GM20431 (cell line): ENCODE measurements at regions not wholly inside any gene's neighbourhood (a gene's known extent, or its start where the extent isn't known, plus 50 kb on each side); places are given as distances from the start of the nearest gene placed in this dataset.

Experiments
- in situ Hi-C: fragments of 300-500 bp; cut with MseI, MboI; formaldehyde crosslinking; loops from one replicate; pipeline ENCODE4 v1.15.0; 2020; ENCODE audit warnings: low sequenced_read_pairs; ENCODE audit not compliant: unreplicated experiment

DNA sequence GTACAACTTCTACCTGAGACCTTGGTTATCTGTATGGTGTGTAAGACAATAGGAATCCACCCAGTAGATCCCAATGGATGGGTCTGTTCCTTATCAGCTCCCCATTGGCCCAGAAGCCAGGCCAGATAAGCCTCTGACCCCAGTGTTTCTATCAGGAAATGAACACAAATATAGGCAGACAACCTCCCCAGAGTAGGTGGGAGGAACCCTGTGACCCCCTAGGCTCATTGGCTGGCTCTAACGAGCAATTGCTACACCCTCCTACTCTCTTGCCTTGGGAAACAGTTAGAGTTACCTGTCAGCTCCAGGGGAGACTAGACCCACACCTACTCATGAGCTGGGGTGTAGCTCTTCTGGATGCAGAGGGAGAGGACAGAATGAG is 299.9 kb downstream of the UACA start:
- in situ Hi-C loops, result no loop called here

DNA sequence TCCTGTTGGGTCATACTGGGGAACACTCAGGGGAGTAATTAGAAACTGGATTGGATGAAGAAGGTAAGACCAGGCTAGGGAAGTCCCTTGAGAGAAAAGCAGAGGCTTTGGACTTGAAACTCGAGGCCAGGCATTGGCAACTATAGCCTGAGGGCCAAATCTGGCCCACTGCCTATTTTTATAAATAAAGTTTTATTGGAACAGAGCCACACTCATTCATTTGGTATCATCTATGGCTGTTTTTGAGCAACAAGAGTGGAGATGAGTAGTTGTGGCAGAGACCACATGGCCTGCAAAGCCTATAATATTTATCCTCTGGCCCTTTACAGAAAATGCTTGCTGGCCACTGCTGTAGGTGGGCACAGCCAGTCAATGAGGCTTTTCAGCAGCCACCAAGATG is 301.4 kb downstream of the UACA start:
- in situ Hi-C loops, result no loop called here

DNA sequence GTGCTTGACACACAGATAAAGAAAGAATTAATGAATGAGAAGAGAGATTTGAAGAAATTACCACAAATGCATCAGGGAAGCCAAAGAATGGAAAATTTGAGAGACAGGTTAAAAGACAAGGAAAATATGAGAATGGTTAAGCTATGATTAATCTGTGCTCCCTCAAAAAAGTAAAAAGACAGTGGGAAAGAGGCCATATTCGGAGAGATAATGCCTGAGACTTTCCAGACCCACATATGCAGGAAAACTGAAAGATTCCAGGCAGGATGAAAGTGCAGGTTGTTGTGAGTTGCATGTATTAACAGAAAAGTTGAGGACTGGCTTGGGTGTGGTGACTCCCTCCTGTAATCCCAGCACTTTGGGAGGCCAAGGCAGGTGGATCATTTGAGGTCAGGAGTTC is 302.3 kb downstream of the UACA start:
- in situ Hi-C loops, result no loop called here

DNA sequence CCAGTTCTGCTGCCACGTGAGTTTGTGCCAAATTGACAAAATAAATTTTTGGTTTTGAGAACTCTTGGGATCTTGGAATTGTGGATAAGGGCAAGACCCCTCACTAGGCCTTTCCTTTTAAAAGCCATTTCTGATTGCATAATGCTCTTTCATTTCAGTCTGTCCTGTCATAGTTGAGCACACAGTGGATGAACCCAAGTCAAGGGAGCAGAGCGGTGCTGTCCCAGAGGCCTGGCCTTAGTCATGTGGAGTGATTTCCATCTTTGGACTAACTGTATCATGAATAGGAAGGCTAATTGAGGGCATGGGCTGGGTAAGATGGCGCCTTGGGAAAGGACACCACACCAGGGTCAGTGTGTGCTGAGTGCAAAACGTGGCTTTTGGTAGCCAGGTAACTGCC is 304.0 kb downstream of the UACA start:
- in situ Hi-C loops, result no loop called here

DNA sequence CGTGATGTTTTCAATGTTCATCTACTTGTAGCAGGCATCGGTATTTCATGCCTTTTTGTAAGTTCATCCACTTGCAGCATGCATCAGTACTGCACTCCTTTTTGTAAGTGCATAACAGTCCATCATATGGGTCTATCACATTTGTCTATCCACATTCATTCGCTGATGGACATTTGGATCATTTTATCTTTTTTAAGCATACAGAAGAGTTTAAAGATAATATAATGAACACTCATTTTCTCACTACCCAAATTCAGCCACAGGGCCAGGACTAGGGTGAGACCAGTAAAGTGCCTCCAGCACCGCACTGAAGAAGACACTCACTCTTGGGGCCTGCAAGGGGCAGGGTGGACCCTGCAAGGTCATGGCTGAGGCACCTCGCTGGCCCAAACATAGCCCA is 309.6 kb downstream of the UACA start:
- in situ Hi-C loops, result no loop called here

DNA sequence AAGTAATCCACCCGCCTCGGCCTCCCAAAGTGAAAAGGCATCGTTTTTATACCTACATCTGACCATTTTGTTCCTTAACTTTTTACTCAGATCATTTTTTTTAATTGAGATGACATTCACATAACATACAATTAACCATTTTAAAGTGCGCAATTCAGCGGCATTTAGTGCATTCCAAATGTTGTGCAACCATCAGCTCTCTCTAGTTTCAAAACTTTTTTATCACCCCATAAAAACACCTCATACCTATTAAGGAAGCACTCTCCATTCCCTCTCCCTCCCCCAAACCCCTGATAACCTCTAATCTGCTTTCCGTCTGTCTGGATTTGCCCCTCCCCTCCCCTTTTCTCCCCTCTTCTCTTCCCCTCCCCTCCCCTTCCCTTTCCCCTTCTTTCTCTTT is 310.1 kb downstream of the UACA start:
- in situ Hi-C loops, result no loop called here

DNA sequence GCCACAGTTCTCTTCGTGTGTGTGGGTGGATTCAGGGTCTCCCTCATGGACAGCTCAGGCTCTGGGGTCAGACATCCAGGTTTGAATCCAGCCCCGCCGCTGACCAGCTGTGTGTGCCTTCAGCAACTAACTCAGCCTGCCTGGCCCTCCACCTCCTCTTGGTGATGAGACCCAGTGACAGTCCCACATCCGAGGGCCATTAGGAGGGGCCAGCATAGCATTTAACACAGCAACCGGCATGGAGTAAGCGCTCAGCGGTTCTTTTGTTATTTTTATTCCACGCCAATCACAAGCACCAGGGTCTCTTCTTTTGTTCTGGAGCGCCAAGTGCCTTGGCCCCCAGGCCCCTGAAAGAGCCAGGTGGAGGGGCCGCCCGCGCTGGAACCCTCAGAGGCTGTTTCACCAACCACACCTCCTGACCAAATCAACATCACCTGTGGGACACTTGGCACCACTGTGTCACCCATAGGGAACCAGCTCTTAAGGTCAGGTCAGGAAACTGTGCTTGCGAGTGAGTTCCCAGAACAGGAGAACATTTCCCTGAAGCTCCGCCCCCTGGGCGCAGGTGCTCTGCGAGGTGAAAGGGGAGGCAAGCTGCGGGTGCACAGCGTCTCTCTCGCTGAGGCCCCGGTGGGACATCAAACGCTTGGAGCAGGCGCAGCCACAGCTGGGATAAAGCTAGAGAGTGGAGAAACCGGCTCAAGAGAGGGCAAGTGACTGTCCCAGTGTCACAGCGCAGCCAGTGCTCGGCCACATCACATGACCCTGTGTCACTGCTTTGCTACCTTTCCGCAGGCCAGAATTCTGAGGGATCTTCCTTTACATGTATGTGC is 311.3 kb downstream of the UACA start:
- in situ Hi-C loops, result no loop called here

DNA sequence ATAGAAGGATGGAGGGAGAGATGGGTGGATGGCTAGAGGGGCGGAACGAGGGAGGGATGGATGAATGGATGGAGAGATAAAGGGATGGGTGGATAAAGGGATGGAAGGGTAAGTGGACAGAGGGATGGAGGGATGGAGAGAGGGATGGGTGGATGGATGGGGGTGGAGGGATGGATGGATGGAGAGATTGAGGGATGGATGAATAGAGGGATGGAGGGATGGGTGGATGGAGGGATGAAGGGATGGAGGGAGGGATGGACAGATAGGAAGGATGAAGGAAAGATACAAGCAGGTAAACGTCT is 313.3 kb downstream of the UACA start:
- in situ Hi-C loops, result no loop called here

DNA sequence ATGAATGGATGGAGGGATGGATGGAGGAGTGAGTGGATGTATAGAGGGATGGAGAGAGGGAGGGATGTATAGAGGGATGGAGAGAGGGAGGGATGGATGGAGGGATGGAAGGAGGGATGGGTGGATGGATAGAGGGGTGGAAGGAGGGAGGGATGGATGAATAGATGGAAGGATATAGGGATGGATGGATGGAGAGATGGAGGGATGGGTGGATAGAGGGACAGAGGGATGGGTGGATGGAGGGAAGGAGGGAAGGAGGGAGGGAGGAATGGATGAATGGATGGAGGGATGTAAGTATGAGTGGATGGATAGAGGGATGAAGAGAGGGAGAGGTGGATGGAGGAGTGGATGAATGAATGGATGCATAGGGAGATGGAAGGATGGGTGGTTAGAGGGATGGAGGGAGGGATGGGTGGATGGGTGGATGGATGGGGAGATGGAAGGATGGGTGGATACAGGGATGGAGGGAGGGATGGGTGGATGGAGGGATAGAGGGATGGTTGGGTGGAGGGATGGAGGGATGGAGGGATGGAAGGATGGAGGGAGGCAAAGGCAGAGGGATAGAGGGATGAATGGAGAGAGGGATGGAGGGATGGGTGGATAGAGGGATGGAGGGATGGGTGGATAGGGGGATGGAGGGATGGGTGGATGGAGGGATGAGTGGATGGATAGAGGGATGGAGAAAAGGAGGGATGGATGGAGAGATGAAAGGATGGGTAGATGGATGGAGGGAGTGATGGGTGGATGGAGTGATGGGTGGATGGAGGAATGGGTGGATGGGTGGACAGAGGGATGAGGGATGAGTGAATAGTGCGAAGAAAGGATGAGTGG is 313.8 kb downstream of the UACA start:
- in situ Hi-C loops, result no loop called here

DNA sequence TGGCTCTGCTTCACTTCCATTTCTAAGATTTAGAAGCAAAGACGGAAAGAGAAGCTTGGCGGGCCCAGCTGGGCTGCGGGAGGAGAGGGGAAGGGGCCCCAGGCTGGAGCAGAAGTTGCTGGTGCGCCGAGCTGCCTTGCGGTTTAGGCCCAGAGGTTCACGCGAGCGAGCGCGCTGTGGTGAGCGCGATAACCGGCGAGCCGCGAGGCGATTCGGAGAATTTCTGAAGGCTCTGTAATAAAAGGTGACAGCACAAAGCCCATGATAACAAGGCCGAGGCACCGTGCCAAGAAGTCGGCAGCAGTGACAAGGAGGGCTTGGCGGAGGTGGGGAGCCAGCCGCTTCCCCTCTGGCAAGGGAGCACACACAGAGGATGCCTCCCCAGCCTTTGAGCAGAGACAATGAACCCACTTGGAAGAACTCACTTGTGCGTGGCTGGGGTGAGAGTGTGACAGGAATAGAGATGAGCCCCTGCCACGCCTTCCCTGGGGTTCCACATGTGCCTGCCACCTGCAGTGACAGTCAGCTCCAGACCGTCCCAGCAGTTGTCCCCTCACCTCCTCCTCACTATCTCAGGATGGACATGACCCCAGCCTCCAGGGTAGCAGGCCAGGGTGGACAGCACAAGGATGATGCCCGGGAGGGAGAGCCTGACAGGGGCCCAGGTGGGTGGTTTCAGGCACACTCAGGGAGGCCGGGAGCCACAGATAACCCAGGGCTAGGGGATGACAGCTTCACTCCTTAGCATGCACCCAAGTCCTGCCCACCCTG is 315.2 kb downstream of the UACA start:
- in situ Hi-C loops, result no loop called here

DNA sequence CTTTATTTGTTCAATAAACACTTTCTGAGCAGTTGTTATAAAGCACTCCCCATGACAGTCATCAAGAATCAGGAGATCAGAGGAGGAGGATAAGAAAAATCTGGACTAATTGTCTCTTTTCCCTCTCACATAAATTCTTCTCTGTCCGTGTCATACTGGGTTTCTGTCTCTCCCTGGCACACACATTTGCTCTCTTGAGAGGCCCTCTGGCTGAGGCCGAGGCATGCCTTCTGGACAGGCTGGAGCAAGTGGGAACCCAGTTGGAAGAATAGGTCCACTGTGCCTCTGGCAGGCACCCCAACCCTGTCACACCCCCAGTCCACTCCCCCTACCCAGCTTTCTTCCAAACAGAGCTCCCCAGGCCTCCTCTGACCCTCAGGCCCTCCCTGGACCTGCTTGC is 315.8 kb downstream of the UACA start:
- in situ Hi-C loops, result no loop called here

DNA sequence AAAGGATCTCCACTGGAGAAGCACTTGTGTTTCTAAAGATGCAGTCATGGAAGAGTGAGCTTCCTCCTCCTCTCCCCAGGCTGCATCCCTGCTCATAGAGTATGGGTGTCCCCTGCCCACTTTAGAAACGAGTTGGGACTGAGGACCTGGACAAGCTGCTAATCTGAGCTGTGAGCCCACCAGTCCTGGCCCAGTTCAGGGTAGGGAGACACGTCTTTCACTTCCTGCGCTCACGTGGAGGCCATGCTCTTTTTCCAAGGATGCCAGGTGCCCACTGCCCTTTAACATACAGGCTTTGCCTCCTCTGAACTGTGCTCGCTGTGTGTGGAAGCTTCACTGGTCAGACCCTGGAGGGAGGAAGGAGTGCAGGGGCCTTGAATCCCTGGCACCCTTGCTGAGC is 316.3 kb downstream of the UACA start:
- in situ Hi-C loops, result no loop called here

DNA sequence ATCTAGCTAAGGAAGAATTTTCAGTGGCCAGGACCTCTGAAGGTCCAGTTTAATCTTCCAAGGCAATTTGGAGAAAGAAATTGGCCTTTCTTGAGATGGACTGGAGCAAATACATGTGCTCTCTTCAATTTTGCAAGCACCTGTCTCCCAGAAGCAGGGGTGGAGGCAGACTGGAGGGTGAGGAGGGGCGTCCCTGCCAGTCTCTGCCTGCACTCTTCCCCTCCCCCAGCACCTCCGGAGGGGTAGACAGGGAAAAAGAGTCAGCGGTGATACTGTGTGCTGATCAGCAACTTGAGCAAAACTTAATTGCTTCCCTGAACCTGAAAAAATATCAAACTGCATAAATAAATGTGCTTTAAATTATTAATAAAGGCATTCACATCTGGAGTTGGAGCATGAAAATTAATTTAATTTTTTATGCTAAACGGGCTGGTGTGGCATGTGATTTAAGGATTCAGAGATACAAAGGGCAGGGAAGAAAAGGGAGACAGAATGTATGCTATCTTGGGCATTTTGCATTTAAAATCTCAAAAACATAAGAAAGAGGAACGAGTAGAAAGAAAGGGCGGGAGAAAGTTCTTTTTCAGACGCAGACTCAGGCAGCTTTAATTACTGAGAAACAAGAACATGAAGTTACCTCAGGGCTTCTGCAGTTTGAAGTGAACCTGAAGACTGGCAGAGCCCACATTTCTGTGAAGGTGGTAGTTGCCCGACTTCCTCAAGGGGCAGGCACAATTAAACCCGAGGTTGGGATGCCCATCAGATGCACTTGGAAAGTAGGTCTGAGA is 319.7 kb downstream of the UACA start:
- in situ Hi-C loops, result no loop called here

DNA sequence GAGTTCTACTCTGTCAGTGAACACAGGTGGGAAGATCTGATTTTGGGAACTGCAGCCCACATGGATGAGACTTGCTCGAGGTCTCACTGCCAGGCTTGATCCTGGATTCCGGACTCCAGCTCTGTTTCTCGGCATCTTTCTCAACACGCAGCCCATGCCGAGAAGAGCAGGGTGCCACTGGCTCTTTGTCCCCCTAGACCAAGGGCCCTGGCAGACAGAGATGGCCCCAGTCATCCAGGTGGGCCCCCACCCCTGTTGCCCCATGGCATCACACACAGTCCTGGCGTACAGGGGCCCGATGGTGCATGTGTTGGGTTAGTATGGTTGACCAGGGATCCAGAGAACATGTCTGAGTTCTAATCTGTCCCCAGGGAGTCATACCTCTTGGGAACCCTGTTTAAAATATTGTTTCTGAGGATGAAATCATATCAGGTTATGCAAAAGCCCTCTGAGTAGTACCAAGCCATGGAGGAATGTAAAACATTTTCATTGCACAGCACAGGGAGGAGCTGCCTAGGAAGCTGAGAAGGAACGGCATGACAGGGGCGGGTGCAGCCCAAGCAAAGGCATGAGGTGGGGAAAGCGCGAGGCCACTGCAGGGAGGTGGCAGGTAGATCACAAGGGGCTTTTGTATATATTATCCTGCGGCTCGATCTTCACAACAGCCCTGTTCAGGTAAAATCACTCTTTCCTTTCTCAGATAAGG is 320.6 kb downstream of the UACA start:
- in situ Hi-C loops, result no loop called here

DNA sequence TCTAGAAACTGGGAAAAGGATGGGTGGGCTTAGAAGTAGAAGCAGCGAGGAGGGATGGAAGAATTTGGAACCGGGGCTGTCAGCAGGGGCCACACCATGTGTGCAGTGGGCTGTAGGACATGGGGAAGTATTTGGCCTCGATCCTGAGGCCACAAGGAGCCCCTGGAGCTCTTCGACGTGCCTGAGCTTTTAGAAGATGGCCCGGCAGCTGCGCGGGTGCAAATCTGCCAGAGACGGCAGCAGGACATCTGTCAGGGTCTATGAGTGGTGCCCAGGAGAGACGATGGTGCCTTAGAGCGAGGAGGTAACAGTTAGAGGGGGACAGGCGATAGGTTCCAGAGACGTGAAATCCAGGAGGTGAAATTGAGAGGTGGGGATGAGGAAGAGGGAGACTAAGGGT is 321.1 kb downstream of the UACA start:
- in situ Hi-C loops, result no loop called here

DNA sequence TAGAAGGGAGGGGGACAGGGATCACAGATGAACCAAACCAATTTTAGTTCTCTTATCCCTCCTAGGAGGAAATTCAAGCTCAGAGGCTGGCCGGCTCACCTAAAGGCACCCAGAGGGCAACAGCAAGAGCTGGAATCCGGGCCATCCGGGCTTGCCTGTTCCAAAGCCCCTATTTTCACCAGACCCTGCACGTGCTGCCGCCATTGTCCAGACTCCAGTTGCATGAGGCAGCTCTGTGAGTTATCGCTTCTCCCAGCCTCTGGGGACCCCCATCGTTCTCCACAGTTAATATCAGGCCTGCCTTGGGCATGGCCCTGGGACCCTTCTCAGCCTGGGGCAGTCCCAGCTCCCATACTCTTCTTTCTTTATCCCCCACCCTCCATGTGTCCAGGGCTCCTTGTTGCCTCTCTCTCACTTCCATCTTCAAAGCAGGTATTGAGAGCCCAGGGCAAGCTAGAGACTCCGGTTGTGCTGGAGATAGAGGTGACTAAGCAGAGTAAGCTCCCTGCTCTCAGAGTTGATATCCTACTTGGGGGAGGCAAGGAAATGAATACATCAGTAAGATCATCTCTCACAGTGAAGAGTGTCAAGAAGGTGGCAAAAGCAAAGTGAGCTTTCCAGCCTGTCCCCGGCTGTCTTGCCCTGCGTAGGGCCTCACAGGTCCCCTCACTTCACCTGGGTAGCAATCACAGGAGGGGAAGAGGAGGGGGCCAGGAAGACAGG is 322.8 kb downstream of the UACA start:
- in situ Hi-C loops, result no loop called here

DNA sequence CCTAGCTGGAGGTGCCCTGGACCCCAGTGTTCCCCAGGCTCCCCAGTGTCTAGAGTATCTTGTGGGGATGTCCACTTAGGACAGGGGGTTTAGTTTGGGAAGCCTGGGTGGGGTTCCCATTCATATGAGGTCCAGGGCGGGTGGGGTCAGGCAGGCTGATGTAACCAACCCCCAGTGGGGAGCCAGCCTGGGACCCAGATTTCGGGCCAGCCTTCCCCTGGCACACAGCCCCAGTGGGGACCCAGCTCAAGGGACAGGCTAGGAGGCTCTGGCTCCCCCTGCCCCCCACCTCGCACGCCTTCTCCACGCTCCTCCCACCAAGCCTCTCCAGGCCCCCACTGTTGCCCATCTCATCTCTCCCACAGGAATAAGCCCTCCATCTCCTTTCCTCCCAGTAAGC is 323.5 kb downstream of the UACA start:
- in situ Hi-C loops, result no loop called here

DNA sequence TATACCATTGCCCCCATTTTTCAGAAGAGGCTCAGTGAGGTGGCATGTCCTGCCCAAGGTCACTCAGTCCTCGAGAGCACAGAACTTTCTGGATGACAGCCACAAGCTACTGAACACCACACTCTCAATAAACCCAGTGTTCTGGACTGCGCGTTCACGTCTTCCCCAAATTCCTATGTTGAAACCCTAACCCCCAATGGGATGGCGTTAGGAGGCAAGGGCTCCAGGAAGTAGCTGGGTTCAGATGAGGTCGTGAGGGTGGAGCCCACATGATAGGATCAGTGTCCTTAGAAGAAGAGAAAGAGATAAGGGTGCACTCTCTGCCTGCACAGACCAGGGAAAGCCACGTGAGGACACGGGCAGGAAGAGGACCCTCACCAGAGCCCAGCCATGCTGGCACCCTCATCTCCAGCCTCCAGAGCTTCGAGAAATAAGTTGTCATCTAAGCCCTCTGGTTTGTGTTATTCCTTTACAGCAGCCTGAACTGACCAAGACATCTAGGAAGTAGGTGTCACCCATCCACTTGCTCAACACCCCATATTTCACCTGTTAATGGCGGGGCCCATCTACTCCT is 324.0 kb downstream of the UACA start:
- in situ Hi-C loops, result no loop called here

DNA sequence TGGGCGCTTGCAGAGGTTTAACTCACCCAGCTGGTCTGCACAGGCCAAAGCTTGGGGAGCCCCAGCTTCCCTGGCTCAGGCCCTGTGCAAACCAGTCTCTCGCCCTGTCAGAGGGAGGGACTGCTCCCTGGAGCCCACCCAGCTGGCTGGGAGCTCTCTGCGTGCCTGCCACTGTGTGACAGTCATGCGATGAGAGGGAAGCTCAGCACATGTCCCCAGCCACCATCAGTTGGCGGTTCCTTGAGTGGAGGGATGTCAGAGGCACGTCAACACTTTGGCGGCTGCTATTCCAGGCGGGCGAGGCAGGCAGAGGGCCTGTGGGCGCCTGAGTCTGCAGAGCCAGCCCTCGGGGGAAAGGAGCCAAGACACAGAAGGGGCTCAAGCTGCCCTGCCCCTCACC is 324.6 kb downstream of the UACA start:
- in situ Hi-C loops, result no loop called here
